ENCODE measurements at regions not wholly inside any gene's neighbourhood (a gene's known extent, or its start where the extent isn't known, plus 50 kb on each side); places are given as distances from the start of the nearest gene placed in this dataset.

DNA sequence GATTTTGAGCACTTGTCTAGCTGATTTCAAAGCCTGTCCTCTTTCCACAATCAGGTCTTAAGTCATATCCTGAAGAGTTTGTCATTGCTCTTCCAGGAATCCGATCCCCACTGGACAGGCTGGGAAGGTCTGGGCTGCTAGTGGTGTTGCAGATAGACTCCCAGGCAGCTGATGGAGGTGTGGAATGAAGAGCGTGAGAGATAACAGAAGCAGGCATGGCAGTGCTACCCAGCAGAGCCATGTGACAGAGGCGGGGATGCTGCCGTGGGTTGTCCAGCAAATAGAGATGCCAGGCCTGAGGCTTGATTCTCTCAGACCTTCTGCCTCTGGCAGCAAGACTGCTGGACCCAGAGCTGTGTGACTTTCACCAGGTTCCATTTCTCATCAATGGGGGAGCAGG is 116.5 kb upstream of the EEPD1 start:
- Histone ChIP-seq H3K27me3 (ENCODE audit: control insufficient read depth, insufficient read depth, low read length) (no peaks in the 10 kb centered on the region), H3K4me3 (ENCODE audit: low read depth, low read length) (no peak overlapping the region), H3K36me3 (ENCODE audit: control insufficient read depth, insufficient read depth, low read length) (no peaks in the 10 kb centered on the region)
- TF ChIP-seq, protein P1, sequence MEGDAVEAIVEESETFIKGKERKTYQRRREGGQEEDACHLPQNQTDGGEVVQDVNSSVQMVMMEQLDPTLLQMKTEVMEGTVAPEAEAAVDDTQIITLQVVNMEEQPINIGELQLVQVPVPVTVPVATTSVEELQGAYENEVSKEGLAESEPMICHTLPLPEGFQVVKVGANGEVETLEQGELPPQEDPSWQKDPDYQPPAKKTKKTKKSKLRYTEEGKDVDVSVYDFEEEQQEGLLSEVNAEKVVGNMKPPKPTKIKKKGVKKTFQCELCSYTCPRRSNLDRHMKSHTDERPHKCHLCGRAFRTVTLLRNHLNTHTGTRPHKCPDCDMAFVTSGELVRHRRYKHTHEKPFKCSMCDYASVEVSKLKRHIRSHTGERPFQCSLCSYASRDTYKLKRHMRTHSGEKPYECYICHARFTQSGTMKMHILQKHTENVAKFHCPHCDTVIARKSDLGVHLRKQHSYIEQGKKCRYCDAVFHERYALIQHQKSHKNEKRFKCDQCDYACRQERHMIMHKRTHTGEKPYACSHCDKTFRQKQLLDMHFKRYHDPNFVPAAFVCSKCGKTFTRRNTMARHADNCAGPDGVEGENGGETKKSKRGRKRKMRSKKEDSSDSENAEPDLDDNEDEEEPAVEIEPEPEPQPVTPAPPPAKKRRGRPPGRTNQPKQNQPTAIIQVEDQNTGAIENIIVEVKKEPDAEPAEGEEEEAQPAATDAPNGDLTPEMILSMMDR (IDR thresholded peaks at IDR 0.05; ENCODE audit: insufficient read depth, low read depth, low read length), result no peak
- DNase-seq (ENCODE audit: low read depth), result no peak
- POLR2A ChIA-PET, result no interaction called here
- CTCF ChIA-PET, result interaction anchor here (0.8 to 1.6 kb wide), 3 partner anchors 44 to 255 kb away, joined by 3 to 5 read pairs (median 5); no protein-coding TSS in a partner anchor

DNA sequence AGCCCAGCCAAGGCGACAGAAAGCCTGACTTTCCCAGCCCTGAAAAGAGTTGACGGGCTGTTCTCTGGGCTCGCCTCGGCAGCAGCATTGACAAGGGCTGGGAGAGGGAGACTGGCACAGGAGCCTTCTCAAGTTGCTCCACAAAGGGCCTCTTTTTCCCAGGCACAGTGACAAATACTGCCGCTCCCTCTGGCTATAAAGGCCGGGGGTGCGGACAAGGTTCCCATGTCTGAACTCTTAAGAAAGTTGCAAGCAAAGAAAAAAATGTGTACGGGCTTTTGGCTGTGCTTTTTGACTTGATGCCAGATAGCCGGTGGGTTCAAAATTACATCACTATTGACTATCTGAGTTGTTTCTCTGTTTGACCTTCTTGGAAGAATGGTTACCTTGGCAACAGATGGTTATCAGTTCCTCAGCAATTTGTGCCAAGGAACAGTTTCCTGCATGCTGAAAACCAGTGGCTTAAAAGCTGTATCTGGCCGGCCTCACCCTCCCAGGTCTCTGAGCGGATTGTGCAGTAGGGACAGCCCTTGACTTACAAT is 115.9 kb upstream of the EEPD1 start:
- no peaks in the 10 kb centered on the region for H3K27me3 ChIP-seq (ENCODE audit: control insufficient read depth, insufficient read depth, low read length)
- H3K4me3 ChIP-seq (ENCODE audit: low read depth, low read length), result no peak overlapping the region
- CTCF ChIA-PET, result interaction anchor here (1.1 to 1.6 kb wide), 5 partner anchors 11 to 254 kb away, joined by 3 to 5 read pairs (median 3); no protein-coding TSS in a partner anchor
- POLR2A ChIA-PET, result no interaction called here
- TF ChIP-seq, protein P1 (IDR thresholded peaks at IDR 0.05; ENCODE audit: insufficient read depth, low read depth, low read length), result no peak
- H3K36me3 ChIP-seq (ENCODE audit: control insufficient read depth, insufficient read depth, low read length), result no peaks in the 10 kb centered on the region
- DNase-seq (ENCODE audit: low read depth), result peak; percentile 90

DNA sequence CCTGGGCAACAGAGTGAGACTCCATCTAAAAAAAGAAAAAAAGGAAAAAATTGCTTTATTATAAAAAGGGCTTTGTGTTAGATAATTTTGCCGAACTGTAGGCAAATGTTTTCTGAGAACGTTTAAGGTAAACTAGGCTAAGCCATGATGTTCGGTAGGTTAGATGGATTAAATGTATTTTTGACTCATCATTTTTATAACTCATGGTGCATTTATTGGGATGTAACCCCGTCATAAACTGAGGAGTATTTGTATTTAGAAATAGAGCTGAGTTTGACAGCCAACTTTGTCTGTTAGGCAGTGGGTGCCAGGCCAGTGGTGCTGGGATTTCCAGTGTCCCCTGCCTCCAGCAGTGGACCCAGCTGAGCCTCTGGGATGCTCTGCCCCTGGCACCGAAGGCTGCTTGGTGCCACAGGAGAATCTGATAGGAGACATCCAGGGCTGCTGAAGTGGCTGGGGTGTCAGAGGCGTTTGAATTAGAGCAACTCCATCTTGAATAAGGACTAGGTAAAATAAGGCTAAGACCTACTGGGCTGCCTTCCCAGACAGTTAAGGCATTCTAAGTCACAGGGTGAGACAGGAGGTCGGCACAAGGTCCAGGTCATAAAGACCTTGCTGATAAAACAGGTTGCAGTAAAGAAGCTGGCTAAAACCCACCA is 114.9 kb upstream of the EEPD1 start:
- no peak for DNase-seq (ENCODE audit: low read depth)
- TF ChIP-seq, protein P1 (IDR thresholded peaks at IDR 0.05; ENCODE audit: insufficient read depth, low read depth, low read length), result no peak
- H3K4me3 ChIP-seq (ENCODE audit: low read depth, low read length), result no peak overlapping the region
- H3K36me3 ChIP-seq (ENCODE audit: control insufficient read depth, insufficient read depth, low read length), result no peaks in the 10 kb centered on the region
- H3K27me3 ChIP-seq (ENCODE audit: control insufficient read depth, insufficient read depth, low read length), result no peaks in the 10 kb centered on the region
- ChIA-PET POLR2A (no interaction called here), CTCF (interaction anchor here (1.1 to 1.7 kb wide), 5 partner anchors 10 to 253 kb away, joined by 3 to 6 read pairs (median 3); no protein-coding TSS in a partner anchor)

DNA sequence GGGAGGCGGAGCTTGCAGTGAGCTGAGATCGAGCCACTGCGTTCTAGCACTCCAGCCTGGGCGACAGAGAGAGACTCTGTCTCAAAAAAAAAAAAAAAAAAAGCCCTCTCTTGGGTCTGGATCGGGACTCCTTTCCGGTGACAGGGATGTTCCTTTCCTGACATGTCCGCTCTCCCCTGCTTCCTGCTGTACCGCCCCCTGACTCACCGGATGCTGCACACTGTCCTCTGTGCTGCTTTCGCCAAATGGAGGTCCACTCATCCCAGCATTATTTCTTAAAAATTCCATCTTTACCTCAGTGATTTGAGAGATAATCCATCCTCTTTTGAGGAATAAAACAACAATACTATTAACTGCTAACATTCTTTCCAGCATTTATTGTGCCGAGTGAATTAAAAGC is 113.8 kb upstream of the EEPD1 start:
- Histone ChIP-seq H3K27me3 (ENCODE audit: control insufficient read depth, insufficient read depth, low read length) (no peaks in the 10 kb centered on the region), H3K36me3 (ENCODE audit: control insufficient read depth, insufficient read depth, low read length) (no peaks in the 10 kb centered on the region), H3K4me3 (ENCODE audit: low read depth, low read length) (no peak overlapping the region)
- ChIA-PET CTCF (interaction anchor here (1.7 kb wide), 1 partner anchor 9 kb away, joined by 6 read pairs; no protein-coding TSS in a partner anchor), POLR2A (no interaction called here)
- no peak for DNase-seq (ENCODE audit: low read depth)
- TF ChIP-seq, protein P1 (IDR thresholded peaks at IDR 0.05; ENCODE audit: insufficient read depth, low read depth, low read length), result no peak

DNA sequence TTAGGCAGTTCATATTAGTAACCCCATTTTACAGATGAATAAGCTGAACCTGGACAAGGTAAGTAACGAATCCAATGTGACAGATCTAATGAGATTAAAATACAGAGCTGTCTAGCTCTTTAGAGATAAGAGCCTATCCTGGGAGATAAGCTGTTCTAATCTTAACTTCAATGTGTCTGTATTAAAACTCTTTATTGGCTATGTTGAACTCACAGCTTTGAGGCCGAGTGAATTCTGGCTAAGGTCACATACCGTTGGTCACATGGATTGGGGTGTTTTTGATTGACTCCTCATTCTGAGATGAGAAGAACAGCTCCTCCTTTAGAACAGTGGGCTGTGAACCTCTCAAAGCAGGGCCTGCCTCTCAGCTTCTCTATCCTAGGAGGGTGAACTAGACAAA is 113.4 kb upstream of the EEPD1 start:
- ChIA-PET CTCF (interaction anchor here (1.2 to 1.7 kb wide), 2 partner anchors 8 to 10 kb away, joined by 4 to 6 read pairs; no protein-coding TSS in a partner anchor), POLR2A (no interaction called here)
- H3K4me3 ChIP-seq (ENCODE audit: low read depth, low read length), result no peak overlapping the region
- TF ChIP-seq, protein P1 (IDR thresholded peaks at IDR 0.05; ENCODE audit: insufficient read depth, low read depth, low read length), result no peak
- no peak for DNase-seq (ENCODE audit: low read depth)
- no peaks in the 10 kb centered on the region for H3K36me3 ChIP-seq (ENCODE audit: control insufficient read depth, insufficient read depth, low read length)
- no peaks in the 10 kb centered on the region for H3K27me3 ChIP-seq (ENCODE audit: control insufficient read depth, insufficient read depth, low read length)

Measured in BJ (cell line).